H9 (cell line): ENCODE measurements at regions not wholly inside any gene's neighbourhood (a gene's known extent, or its start where the extent isn't known, plus 50 kb on each side); places are given as distances from the start of the nearest gene placed in this dataset.
"Not testable (repeated sequence)": the region's sequence is repeated elsewhere in the genome, so short reads cannot be mapped to it uniquely, and the experiment has no call there.

Experiments used
- DNase-seq: peaks from one replicate; pipeline ENCODE4 v3.0.0-alpha.2; 2017
- H2AFZ ChIP-seq: one replicate; pipeline ENCODE4 v1.6.1; 2013; ENCODE audit warnings: mild to moderate bottlenecking, low read length, control low read depth, moderate library complexity
- H2AK5ac ChIP-seq: 2 replicates; pipeline ENCODE4 v1.6.1; 2013; ENCODE audit warnings: low read length, control low read depth, mixed read lengths; ENCODE audit not compliant: insufficient read length
- H2BK120ac ChIP-seq: one replicate; pipeline ENCODE4 v1.6.1; 2013; ENCODE audit warnings: low read depth, mild to moderate bottlenecking, low read length, control low read depth, inconsistent platforms; ENCODE audit not compliant: poor library complexity, severe bottlenecking
- H2BK12ac ChIP-seq: 2 replicates; pipeline ENCODE4 v1.6.1; 2013; ENCODE audit warnings: low read length, control low read depth, mixed read lengths, low read depth; ENCODE audit not compliant: insufficient read length
- H2BK15ac ChIP-seq: 2 replicates; pipeline ENCODE4 v1.6.1; 2013; ENCODE audit warnings: low read depth, low read length, control low read depth
- H2BK20ac ChIP-seq: one replicate; pipeline ENCODE4 v1.6.1; 2013; ENCODE audit warnings: low read depth, mild to moderate bottlenecking, low read length, control low read depth, inconsistent platforms; ENCODE audit not compliant: poor library complexity, severe bottlenecking
- H2BK5ac ChIP-seq: 2 replicates; pipeline ENCODE4 v1.6.1; 2013; ENCODE audit warnings: low read length, control low read depth, mixed read lengths; ENCODE audit not compliant: insufficient read length
- H3K14ac ChIP-seq: 2 replicates; pipeline ENCODE4 v1.6.1; 2013; ENCODE audit warnings: low read length, control low read depth; ENCODE audit not compliant: insufficient read depth
- H3K18ac ChIP-seq: 2 replicates; pipeline ENCODE4 v1.6.1; 2013; ENCODE audit warnings: low read depth, mild to moderate bottlenecking, mixed read lengths, low read length, control low read depth; ENCODE audit not compliant: insufficient read length
- H3K23ac ChIP-seq: 2 replicates; pipeline ENCODE4 v1.6.1; 2013; ENCODE audit warnings: low read length, control low read depth, mixed read lengths, low read depth; ENCODE audit not compliant: insufficient read length
- H3K23me2 ChIP-seq: 2 replicates; pipeline ENCODE4 v1.6.1; 2013; ENCODE audit warnings: low read depth, mild to moderate bottlenecking, mixed read lengths, low read length, control low read depth; ENCODE audit not compliant: insufficient read length, poor library complexity, severe bottlenecking
- H3K27ac ChIP-seq: 2 replicates; pipeline ENCODE4 v1.5.1; 2013; ENCODE audit warnings: low read length, control low read depth, mixed read lengths, low read depth; ENCODE audit not compliant: insufficient read length
- H3K27me3 ChIP-seq: 2 replicates; pipeline ENCODE4 v1.6.1; 2013; ENCODE audit warnings: low read length, control low read depth, inconsistent platforms; ENCODE audit not compliant: insufficient read depth
- H3K4ac ChIP-seq: 2 replicates; pipeline ENCODE4 v1.6.1; 2013; ENCODE audit warnings: low read depth, mild to moderate bottlenecking, control low read depth, inconsistent platforms, low read length, moderate library complexity
- H3K4me1 ChIP-seq: 2 replicates; pipeline ENCODE4 v1.6.1; 2013; ENCODE audit warnings: low read length, control low read depth, inconsistent platforms; ENCODE audit not compliant: insufficient read depth
- H3K4me2 ChIP-seq: 2 replicates; pipeline ENCODE4 v1.6.1; 2013; ENCODE audit warnings: low read length, control low read depth, mixed read lengths; ENCODE audit not compliant: insufficient read length, insufficient read depth
- H3K56ac ChIP-seq: 2 replicates; pipeline ENCODE4 v1.6.1; 2013; ENCODE audit warnings: low read depth, mild to moderate bottlenecking, mixed read lengths, low read length, control low read depth; ENCODE audit not compliant: insufficient read length
- H3K79me1 ChIP-seq: 2 replicates; pipeline ENCODE4 v1.6.1; 2013; ENCODE audit warnings: low read depth, mild to moderate bottlenecking, moderate library complexity, low read length, control low read depth, inconsistent platforms; ENCODE audit not compliant: insufficient read depth, poor library complexity, severe bottlenecking
- H3K79me2 ChIP-seq: 2 replicates; pipeline ENCODE4 v1.6.1; 2013; ENCODE audit warnings: low read length, control low read depth, inconsistent platforms; ENCODE audit not compliant: insufficient read depth
- H3K9ac ChIP-seq: 2 replicates; pipeline ENCODE4 v1.6.1; 2013; ENCODE audit warnings: low read length, control low read depth, mixed read lengths; ENCODE audit not compliant: insufficient read length; ENCODE audit errors: extremely low read depth
- H3K9me3 ChIP-seq: one replicate; pipeline ENCODE4 v1.6.1; 2013; ENCODE audit warnings: low read depth, low read length, inconsistent platforms; ENCODE audit not compliant: control insufficient read depth
- H3T11ph ChIP-seq: one replicate; pipeline ENCODE4 v1.6.1; 2013; ENCODE audit warnings: mild to moderate bottlenecking, low read length, control low read depth, inconsistent platforms
- H4K20me1 ChIP-seq: one replicate; pipeline ENCODE4 v1.6.1; 2013; ENCODE audit not compliant: control insufficient read depth, insufficient read length, insufficient read depth
- H4K5ac ChIP-seq: 2 replicates; pipeline ENCODE4 v1.6.1; 2013; ENCODE audit warnings: low read depth, mild to moderate bottlenecking, mixed read lengths, low read length, control low read depth; ENCODE audit not compliant: insufficient read length
- H4K8ac ChIP-seq: replicated peaks from 2 replicates; pipeline ENCODE4 v1.6.1; 2013; ENCODE audit warnings: low read length, control low read depth, mixed read lengths, low read depth; ENCODE audit not compliant: insufficient read length
- H4K91ac ChIP-seq: 2 replicates; pipeline ENCODE4 v1.6.1; 2013; ENCODE audit warnings: low read depth, mild to moderate bottlenecking, moderate library complexity, mixed read lengths, low read length, control low read depth; ENCODE audit not compliant: insufficient read length
- H3K27ac Mint-ChIP-seq, 3 experiments: 2 replicates in 2 of 3; 3 replicates in 1 of 3; pipeline ENCODE4 v1.8.0; 2020 to 2021; ENCODE audit warnings: mixed read lengths in 3 of 3, mild to moderate bottlenecking in 1 of 3, moderate library complexity in 1 of 3
- H3K27me3 Mint-ChIP-seq: 2 replicates; pipeline ENCODE4 v1.8.0; 2021; ENCODE audit warnings: low read depth, mild to moderate bottlenecking, moderate library complexity, mixed read lengths
- H3K36me3 Mint-ChIP-seq, 3 experiments: 2 replicates in 2 of 3; 3 replicates in 1 of 3; pipeline ENCODE4 v1.8.0; 2020 to 2021; ENCODE audit warnings: low read depth in 3 of 3, mixed read lengths in 3 of 3; ENCODE audit not compliant: insufficient read depth in 1 of 3
- H3K4me1 Mint-ChIP-seq, 2 experiments: 2 replicates each; pipeline ENCODE4 v1.8.0; 2020; ENCODE audit warnings: mixed read lengths in 2 of 2
- H3K4me3 Mint-ChIP-seq, 2 experiments: 2 replicates in 1 of 2; 3 replicates in 1 of 2; pipeline ENCODE4 v1.8.0; 2020 to 2021; ENCODE audit warnings: mild to moderate bottlenecking in 2 of 2, mixed read lengths in 2 of 2, moderate library complexity in 1 of 2
- H3K9me3 Mint-ChIP-seq, 2 experiments: 2 replicates in 1 of 2; 3 replicates in 1 of 2; pipeline ENCODE4 v1.8.0; 2020; ENCODE audit warnings: mild to moderate bottlenecking in 2 of 2, mixed read lengths in 2 of 2, moderate library complexity in 1 of 2
- WGBS: extraction: QIAGEN DNeasy Blood & Tissue Kit; methylation state at CpG from one replicate; pipeline ENCODE4 v1.1.7; 2013; ENCODE audit warnings: missing lambda C conversion rate, low lambda C conversion rate, mixed read lengths; ENCODE audit not compliant: insufficient read length; ENCODE audit errors: extremely low coverage; 5-methylcytosine and 5-hydroxymethylcytosine counted together
- TF ChIP-seq, protein P1 (sequence below): fragments of 200-600 bp; sonication (generic); conservative IDR thresholded peaks from 3 replicates; pipeline ENCODE4 v1.8.0; 2021; ENCODE audit warnings: antibody characterized with exemption, mild to moderate bottlenecking

DNA sequence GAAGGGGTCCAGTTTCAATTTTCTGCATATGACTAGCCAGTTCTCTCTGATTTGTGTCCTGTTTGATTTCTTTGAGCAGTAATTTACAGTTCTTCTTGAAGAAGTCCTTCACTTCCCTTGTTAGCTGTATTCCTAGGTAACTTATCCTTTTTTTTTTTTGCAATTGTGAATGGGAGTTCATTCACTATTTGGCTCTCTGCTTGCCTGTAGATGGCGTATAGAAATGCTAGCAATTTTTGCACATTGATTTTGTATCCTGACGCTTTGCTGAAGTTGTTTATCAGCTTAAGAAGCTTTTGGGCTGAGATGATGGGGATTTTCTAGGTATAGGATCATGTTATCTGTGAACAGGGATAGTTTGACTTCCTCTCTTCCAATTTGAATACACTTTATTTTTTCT is 77.6 kb upstream of the NID2 start:
- Histone ChIP-seq H2BK20ac (no peak overlapping the region), H4K91ac (no peak overlapping the region), H3K4me1 (no peaks in the 10 kb centered on the region), H3K18ac (no peak overlapping the region), H4K8ac (no peak overlapping the region), H3K9ac (no peak overlapping the region), H2BK120ac (no peak overlapping the region), H2BK12ac (no peak overlapping the region), H3K9me3 (no peaks in the 10 kb centered on the region), H2BK15ac (no peak overlapping the region), H2AFZ (no peak overlapping the region), H3K27ac (no peak overlapping the region), H2AK5ac (no peak overlapping the region), H2BK5ac (no peak overlapping the region), H4K20me1 (no peaks in the 10 kb centered on the region), H3K79me2 (no peaks in the 10 kb centered on the region), H3K23me2 (no peaks in the 10 kb centered on the region), H4K5ac (no peak overlapping the region), H3K4me2 (no peak overlapping the region), H3K14ac (no peak overlapping the region), H3K27me3 (no peaks in the 10 kb centered on the region), H3K4ac (no peak overlapping the region), H3K23ac (no peak overlapping the region), H3K56ac (no peak overlapping the region), H3T11ph (no peak overlapping the region), H3K79me1 (no peaks in the 10 kb centered on the region)
- no peaks in the 10 kb centered on the region for H3K36me3 Mint-ChIP-seq
- peaks cover 2% of the 10 kb centered on the region; the same call in 1 of the 2 replicates for H3K27me3 Mint-ChIP-seq
- H3K27ac Mint-ChIP-seq, result no peak overlapping the region
- WGBS, result no CpG with 5 or more reads among the region's 2 CpGs
- H3K4me3 Mint-ChIP-seq, result no peak overlapping the region
- peaks cover 8 to 11% of the 10 kb centered on the region in 2 experiments; a peak in 4 of 5 replicates for H3K9me3 Mint-ChIP-seq
- DNase-seq, result no peak
- H3K4me1 Mint-ChIP-seq, result no peaks in the 10 kb centered on the region
- TF ChIP-seq, protein P1, sequence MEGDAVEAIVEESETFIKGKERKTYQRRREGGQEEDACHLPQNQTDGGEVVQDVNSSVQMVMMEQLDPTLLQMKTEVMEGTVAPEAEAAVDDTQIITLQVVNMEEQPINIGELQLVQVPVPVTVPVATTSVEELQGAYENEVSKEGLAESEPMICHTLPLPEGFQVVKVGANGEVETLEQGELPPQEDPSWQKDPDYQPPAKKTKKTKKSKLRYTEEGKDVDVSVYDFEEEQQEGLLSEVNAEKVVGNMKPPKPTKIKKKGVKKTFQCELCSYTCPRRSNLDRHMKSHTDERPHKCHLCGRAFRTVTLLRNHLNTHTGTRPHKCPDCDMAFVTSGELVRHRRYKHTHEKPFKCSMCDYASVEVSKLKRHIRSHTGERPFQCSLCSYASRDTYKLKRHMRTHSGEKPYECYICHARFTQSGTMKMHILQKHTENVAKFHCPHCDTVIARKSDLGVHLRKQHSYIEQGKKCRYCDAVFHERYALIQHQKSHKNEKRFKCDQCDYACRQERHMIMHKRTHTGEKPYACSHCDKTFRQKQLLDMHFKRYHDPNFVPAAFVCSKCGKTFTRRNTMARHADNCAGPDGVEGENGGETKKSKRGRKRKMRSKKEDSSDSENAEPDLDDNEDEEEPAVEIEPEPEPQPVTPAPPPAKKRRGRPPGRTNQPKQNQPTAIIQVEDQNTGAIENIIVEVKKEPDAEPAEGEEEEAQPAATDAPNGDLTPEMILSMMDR, result peak; percentile 24; the same call in 1 of the 3 replicates

DNA sequence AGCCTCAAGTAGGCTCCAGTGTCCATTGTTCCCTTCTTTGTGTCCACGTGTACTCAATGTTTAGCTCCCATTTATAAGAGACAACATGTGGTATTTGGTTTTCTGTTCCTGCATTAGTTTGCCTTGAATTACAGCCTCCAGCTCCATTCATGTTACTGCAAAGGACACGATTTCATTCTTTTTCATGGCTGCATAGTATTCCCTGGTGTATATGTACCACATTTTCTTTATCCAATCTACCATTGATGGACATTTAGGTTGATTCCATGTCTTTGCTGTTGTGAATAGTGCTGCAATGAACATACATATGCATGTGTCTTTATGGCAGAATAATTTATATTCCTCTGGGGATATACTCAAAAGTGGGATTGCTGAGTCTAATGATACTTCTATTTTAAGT is 75.2 kb upstream of the NID2 start:
- not testable (repeated sequence) for H4K20me1 ChIP-seq

More for the DNA sequence above, 75.2 kb upstream of the NID2 start:
- not testable (repeated sequence) for H3K23me2 ChIP-seq, H2BK12ac ChIP-seq, H2BK15ac ChIP-seq, H3K18ac ChIP-seq, H3K23ac ChIP-seq, H3K14ac ChIP-seq, H2BK5ac ChIP-seq, H4K8ac ChIP-seq, H3K27ac Mint-ChIP-seq, H3K4me1 Mint-ChIP-seq, H4K5ac ChIP-seq, H4K91ac ChIP-seq, H3K36me3 Mint-ChIP-seq, H3K4me3 Mint-ChIP-seq, H3K79me2 ChIP-seq, H3K56ac ChIP-seq, H3K9ac ChIP-seq, H3K27ac ChIP-seq, H3K27me3 Mint-ChIP-seq, H2BK20ac ChIP-seq, H3K4ac ChIP-seq, H3K27me3 ChIP-seq, H3T11ph ChIP-seq, H3K4me2 ChIP-seq, H3K9me3 ChIP-seq, H2AFZ ChIP-seq, H2AK5ac ChIP-seq, DNase-seq, H3K79me1 ChIP-seq, H3K4me1 ChIP-seq, H2BK120ac ChIP-seq
- H3K9me3 Mint-ChIP-seq, result peaks cover 9 to 13% of the 10 kb centered on the region in 2 experiments; a peak in 4 of 5 replicates
- WGBS, result no CpG with 5 or more reads among the region's 2 CpGs
